Right kidney (tissue), 1 donor: ENCODE measurements at regions not wholly inside any gene's neighbourhood (a gene's known extent, or its start where the extent isn't known, plus 50 kb on each side); places are given as distances from the start of the nearest gene placed in this dataset.
"Not testable (repeated sequence)": the region's sequence is repeated elsewhere in the genome, so short reads cannot be mapped to it uniquely, and the experiment has no call there.

Experiments
- DNase-seq: peaks from one replicate; pipeline ENCODE4 v3.0.0-alpha.2; 2016

DNA sequence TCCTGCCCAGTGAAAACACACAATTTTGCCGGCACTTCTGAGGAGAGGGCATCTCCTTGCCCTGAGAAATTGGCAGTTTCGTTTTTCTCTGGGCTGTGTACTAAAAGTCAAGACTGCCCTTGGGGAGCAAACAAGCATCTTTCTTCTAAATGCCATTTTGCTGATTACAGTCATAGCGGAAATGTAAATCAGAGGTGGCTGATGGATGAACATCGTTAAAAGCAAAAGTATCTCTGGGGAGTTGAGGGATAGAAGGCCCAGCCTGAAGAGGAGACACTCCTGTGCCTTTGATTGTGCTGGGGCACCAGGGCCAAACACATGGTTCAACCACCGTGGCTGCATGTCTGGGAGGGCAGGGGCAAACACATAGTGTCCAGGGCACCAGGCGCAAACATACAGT, 49.8 kb downstream of the ABCC12 start:
- no peak for DNase-seq

DNA sequence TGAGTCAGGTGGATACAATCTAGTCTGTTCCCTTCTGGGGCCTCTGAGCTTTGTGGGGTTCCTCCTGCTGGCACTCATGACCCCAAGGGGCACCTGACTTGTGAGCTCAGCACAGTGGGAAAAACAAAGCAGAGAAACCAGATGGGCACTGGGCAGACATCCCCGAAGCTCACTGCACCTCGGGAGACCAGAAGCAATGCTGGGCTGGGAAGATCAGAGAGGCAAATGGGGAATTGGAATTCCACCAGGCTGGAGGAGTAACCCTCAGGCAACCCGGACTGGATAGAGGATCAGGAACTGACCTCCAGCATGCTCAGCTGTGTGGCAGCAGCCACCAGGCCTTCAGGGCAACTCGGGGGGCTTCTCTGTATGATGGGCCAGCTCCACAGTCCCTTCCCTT, 50.3 kb downstream of the ABCC12 start:
- no peak for DNase-seq

DNA sequence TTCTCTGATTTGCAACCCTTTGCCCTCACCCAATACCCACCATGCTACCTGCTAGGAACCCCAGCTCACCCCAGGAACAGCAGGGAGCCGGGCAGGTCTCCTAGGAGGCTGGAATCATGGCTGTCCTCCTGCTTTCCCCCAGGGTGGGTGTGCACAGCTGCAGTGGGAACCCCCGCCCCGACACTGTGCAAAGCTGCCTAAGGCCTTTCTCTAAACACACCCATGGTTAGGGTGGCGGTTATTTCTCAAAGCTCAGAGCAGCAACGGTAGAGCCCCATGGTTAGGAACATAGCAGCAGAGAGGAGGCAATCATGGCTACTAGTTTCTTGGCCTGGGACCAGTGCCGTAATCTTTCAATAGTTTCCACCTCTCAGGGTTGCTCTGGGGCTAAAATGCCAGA, 52.2 kb downstream of the ABCC12 start:
- no peak for DNase-seq

DNA sequence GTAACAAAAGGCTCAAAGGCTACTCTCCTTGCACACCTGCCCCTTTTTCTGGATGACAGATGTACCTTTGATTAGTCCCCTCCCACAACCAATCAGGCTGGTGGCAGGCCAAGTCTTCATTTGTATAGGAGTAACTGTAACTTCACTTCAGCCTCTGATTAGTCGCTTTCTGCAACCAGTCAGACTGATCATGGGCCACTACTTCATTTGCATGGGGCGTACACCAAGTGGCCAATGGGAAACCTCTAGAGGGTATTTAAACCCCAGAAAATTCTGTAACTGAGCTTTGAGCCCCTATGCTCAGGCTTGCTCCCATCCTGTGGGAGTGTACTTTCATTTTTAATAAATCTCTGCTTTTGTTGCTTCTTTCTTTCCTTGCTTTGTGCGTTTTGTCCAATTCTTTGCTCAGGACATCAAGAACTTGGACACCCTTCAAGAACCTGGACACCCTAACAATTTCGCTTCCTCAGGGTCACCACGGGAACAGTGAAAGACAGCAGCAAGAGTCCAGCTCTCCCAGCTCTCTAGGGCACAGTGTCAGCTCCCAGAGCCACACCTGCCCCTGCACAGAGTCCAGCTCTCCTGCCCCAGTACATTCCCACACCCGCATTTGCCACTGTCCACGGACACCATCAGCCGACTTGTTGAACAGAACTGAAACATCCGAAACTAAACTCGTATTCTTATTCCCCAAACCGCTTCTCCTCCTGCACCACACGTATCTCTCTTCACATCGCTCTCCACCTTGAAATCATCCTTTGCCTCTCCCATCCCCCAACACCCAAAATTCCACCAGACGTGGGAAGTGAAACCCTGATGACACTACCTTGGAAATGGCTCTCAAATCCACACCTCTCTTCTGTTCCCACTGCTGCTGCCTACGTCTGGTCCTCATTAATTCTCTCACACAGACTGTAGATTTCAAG, 53.4 kb downstream of the ABCC12 start:
- DNase-seq = no peak

DNA sequence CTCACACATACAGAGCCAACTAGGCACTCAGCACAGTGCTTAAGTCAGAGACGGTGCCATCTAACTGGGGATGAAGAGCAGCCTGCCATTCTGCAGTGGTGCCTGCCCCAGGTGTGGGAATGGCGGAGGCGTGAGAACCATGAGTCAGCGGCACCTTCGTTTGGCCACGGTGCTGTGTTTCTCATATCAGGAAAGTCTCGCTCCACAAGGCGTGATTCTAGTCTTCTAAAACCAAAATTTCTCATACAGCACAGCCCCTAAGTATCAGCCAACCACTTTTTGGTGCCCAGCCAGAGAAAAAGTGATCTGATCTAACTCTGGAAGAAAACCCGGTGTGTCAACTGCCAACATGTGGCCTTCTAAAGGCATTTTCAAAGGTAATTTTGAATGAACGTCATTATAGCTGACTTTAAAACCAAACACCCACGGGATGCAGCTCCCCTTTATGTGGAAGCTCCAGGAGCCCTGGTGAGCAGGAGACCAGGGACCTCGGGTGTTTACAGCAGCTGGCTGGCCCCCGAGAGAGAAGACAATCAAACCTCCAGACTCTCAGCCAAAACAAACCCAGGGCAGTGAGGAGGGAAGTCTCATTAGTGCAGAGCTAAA, 54.6 kb downstream of the ABCC12 start:
- no peak for DNase-seq

DNA sequence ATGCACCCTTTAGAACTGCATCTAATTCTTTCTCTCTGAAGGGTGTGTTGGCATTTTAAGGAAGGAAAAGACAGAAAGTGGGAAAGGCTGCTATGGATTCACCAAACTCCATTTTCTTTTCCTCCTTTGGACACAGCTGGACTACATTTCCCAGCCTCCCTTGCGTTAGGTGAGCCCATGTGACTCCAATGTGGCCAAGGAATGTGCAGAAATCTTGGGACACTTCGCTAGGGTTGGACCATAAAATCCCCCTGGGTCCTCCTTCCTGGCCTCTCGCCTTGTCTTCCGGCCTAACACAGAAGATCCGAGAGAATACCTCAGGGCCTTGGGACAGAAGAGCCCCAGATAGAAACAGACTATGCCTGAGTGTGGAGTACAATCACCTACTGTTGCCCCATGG, 56.3 kb downstream of the ABCC12 start:
- no peak for DNase-seq

DNA sequence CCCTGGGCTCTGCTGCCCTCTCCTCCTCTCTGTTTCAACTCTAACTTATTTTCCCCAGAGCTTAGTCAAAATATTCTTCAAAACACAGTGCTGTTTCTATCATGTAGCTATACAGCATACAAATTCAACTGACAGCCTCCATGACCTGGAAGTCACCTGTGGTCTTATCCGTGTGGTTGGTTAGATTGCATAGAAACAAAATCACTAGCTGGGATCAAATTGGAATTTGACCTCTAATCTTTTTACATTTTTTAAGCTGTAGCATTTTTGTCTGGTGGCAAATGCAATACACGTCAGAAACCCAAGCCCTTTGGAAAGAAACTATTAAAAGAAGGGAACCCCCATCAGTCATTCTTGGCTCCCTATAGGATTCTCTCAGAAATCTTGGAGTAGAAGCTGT, 57.3 kb downstream of the ABCC12 start:
- no peak for DNase-seq

DNA sequence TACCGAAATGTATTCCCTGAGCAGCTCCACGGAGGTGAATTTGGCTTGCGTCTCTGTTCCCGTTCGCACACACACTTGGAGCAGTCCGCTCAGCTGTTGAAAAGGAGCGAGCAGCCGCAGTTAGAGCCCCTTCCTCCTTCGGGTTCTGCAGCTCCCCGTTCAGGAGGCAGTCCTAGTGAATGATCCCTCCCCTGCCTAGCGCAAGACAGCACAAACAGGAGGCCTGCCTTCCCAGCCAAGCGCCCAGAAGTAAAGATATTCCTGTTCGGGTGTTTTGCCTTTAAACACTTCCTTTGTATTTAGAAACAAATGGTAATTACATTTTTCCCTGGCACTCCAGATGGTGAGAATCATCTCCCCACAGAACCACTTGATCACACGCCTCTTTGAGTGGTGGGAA, 64.7 kb downstream of the ABCC12 start:
- no peak for DNase-seq

DNA sequence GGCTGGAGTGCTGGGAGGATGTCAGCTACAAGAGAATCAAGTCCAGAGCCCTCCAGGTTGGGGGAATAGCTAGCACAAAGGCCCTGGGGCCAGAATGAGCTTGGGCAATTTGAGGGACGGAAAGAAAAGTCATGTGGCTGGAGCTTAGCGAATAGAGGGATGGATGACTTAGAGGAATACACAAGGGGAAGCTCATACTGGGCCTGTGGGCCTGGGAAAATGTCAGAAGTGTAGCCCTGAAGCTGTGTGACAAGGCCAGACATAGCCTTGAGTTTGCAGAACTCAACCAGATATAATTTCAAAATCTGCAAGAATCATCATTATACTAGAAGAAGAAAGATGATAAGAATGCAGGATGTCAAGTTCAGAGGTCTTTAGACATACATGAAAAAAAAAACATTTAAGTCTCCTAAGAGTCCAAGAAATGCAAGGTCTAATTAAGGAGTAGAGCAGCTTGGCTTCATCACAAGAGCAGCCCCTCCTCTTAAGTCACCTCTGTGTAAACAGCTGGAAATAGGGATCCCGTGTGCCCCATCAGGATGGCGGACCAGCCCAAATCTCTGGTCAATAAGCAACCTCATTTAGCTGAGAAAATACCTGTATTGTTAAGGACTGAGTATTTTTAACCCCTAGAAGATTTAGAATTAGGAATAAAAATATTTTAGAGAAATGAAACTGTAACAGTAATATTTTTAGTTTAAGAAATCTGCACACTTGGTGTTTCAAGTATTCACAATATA, 66.6 kb downstream of the ABCC12 start:
- DNase-seq = no peak

DNA sequence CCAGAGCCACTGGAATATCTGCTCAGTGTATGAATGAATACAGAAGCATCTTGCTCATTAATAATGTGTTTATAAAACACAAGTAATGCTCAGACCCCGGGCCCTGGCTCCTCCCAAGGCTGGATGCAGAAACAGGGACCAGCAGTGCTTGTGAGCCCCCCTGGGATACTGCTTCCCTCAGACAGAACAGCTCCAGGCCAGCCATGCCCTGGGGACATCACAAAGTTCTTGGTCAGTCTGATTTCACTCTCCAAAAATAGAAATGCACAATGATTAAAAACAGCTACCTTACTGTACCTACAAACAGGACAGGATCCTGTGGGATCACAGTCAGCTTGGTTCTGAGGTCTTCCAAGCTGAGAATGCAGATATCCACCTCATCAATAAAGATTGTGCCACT, 68.2 kb downstream of the ABCC12 start:
- DNase-seq = no peak

DNA sequence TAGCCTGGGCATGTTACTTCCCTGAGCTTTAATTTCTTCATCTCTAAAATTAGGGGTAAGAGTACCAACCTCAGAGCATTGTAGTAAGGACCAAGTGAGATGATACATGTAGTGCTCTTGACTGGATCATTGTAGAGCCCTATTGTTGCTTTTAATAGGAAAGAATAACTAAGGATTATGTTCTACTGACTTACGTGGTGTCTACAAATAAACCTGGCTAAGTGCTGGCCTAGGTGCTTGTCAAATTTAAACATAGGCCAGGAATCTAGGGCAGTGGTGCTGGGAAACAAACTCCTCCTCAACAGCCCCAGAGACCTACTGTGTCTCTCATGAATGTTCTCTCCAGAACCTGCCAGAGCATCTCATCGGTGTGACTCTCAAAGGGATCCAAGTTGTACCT, 69.4 kb downstream of the ABCC12 start:
- no peak for DNase-seq

DNA sequence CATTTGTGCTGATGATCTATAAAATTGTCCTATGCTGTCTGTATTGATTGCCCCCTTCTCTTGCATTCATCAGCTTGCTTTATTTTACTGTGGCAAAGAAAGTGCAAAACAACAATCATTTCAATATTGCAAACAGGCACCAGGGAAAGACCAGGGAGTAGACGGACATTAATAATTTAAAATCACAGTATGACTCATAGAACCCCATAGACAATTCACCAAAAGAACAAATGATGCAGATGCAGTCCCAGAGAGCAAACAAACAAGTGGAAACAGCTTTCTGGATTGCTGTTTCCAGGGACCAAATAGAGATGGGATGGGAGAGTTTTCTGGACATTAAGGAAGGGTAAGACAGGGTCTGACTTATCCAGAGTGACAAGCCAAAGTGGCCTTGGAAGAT, 70.1 kb downstream of the ABCC12 start:
- DNase-seq = no peak

DNA sequence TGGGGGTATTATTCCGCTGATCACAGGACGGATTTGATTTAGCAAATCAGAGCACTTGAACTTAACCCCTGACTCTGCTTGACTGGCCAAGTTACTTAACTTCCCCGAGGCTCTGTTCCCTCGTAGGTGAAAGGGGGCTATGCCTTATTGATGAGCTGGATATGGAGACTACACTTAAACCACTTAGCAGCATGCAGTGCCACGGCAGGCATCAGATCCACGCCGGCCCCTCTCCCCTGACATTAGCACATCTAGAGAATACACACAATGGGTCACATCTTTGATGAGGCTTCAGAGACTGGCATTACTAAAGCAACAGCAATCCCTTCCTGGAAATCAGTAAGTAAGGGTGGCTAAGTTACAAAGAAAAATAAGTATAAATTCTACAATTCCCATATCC, 71.0 kb downstream of the ABCC12 start:
- DNase-seq = no peak

DNA sequence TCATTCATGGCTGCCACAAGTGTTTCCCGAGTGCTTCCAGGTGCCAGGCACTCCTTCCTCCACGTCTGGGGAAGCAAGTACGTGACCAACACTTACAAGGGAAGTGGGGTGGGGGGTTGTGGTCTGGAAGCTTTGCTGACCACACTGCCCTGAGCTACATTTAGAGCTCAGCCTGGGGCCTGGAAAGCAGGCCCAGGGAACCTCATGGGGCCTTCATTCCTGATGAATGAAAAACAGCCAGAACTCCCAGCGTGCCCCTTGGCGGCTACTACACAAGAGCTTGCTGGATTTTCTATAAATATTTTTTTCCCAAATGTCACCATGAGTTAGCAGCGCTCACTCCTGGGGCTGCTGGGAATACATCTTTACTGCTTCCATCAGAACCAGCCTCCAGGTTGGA, 73.3 kb downstream of the ABCC12 start:
- DNase-seq = no peak

DNA sequence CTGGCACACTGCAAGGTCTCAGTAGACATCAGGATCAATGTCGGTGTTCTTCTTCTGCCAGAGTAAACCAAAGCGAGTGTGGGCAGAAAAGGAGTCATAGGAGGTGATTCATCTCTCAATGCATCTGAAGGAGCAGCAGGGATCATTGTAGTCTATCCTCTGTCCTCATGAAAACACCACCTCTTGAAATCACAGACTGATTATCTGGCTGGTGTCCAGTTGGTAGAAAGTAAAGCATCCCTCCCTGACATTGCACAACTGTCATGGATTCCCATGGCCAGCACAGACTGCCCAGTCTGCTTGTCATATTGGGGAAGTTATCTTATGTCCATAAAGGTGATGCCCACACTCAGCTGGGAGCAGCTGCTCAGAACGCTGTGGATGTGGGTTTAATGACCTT, 74.1 kb downstream of the ABCC12 start:
- DNase-seq = no peak

DNA sequence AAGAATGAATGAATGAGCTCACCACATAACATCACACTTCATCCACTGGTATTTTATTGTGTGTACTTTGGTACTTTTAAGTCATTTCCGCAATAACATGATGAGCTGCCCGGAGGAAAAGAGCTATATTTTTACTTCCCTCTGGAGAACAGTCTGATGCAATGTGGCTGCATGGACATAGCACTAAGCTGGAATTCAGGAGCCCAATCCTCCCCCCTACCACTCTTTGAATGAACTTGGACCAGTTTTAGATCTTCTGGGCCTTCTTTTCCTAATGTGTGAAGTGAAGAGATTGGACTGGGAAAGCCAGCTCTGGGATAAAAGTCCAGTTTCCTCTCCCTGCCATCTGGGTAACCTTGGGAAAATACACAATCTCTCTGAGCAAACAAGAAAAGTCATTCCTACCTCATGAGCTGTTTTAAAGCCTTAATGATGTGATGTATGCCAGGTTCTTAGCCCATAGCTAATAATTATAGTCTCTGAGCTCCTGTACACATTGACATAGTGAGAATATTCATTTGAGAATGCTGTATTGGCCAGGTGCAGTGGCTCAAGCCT, 79.3 kb downstream of the ABCC12 start:
- no peak for DNase-seq

DNA sequence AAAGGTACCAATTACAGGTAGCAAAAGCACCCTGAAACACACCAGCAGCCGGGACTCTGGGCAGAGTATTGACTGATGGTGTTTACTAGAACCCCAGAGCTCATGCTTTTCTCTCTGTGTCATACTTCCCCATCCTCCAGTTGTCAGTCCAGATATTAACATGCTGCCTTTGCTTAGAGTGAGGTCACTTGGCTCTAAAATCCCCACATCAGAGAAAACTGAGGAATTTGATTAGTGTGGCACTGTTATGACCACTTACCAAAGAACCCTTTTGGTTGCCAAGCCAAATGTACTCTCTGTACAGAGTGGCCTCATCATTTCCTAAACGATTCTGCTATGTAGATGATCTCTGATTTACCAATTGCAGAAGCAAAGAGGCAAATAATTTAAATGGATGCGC, 80.4 kb downstream of the ABCC12 start:
- DNase-seq = no peak

DNA sequence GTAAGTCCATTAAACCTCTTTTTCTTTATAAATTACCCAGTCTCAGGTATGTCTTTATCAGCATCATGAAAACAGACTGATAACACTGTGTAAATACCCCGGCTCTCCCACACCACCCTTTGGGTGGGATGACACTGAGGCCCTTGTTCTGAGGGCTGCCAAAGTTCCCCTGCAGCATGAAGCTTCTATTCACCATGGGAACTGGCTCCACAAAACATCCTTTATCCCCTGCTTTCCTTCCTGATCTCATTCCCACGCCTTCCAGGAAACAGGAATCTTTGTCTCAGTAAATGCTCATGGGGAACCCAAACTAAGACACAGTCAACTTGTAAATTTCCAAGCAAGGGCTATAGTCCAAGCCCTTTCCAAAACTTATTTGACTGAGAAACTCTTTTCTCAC, 88.4 kb downstream of the ABCC12 start:
- no peak for DNase-seq

DNA sequence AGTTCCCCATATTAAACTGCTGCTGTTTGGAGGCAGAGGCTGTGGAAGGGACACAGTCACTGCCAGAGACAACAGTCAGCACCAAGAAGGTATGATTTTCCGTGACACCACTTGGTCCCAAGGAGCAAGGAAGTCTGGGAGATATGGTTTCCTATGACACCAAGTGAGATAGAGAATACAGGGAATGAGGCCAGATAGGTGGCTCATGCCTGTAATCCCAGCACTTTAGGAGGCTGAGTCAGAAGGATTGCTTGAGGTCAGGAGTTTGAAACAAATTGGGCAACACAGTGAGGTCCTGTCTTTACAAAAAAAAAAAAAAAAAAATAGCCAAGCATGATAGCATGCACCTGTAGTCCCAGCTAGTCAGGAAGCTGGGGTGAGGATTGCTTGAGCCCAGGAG, 90.8 kb downstream of the ABCC12 start:
- DNase-seq = no peak

DNA sequence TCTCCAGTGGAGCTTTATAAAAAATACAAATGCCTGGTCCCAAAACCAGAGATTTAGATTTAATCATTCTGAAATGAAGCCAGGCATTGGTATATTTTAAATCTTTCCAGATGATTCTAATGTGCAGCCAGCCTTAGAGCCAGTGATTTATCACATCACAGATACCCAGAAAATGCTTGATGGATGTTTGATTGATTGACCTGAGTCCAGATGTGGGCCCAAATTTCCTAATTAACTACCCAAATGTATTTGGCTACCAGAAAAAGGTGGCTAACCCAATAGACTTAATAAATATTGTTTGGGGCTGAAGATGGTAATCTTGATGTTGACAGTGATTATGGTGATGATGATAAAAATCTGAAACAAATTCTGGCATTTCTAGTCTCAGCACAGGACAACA, 93.1 kb downstream of the ABCC12 start:
- no peak for DNase-seq

DNA sequence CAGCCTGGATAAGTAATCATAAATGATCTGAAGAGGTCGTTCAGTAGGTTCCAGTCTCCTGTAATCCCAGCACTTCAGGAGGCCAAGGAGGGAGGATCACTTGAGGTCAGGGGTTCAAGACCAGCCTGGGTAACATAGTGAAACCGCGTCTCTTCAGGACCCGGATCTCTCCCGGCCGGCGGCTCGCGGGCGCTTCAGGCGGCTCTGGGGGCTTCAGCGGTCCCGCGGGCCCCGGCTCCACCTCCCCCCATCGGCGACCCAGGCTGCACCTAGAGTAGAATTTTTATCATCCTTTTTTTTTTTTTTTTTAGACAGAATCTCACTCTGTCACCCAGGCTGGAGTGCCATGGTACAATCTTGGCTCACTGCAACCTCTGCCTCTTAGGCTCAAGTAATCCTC, 95.9 kb downstream of the ABCC12 start:
- DNase-seq = no peak

DNA sequence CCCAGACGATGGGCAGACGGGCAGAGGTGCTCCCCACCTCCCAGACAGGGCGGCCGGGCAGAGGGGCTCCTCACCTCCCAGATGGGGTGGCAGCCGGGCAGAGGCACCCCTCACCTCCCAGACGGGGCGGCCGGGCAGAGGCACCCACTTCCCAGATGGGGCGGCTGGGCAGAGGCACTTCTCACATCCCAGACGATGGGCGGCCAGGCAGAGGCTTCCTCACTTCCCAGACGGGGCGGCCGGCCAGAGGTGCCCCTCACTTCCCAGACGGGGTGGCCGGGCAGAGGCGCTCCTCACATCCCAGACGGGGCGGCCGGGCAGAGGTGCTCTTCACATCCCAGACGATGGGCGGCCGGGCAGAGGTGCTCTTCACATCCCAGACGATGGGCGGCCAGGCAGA, 96.6 kb downstream of the ABCC12 start:
- DNase-seq = not testable (repeated sequence)

DNA sequence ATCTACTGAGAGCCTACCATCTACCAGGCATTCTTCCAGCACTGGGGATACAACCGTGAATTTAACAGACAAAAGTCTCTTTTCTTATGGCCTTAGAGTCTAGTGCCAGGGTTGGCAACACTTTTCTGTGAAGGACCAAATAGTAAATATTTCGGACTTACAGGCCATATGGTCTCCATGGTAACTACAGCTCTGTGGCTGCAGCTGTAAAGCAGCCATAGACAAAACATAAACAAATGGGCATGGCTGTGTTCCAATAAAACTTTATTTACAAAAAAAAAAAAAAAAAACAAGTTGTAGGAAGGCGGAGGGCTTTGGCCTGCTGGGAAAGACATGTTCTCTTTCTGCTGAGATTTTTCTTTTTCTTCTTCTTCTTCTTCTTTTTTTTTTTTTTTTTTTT, 98.7 kb downstream of the ABCC12 start:
- DNase-seq = no peak
